GM19452 (cell line): ENCODE measurements at regions not wholly inside any gene's neighbourhood (a gene's known extent, or its start where the extent isn't known, plus 50 kb on each side); places are given as distances from the start of the nearest gene placed in this dataset.

Source experiments
- ATAC-seq: cut with Tn5 transposase; IDR thresholded peaks from one replicate; pipeline ENCODE4 v1.9.1; 2021; ENCODE audit not compliant: unreplicated experiment

- no peak for ATAC-seq
Measured at GRCh38 chr11:93959663-93960062, 61.5 kb upstream of the HEPHL1 start.

GRCh38 chr11:93963072-93963471 is 58.1 kb upstream of the HEPHL1 start:
- no peak for ATAC-seq

DNA sequence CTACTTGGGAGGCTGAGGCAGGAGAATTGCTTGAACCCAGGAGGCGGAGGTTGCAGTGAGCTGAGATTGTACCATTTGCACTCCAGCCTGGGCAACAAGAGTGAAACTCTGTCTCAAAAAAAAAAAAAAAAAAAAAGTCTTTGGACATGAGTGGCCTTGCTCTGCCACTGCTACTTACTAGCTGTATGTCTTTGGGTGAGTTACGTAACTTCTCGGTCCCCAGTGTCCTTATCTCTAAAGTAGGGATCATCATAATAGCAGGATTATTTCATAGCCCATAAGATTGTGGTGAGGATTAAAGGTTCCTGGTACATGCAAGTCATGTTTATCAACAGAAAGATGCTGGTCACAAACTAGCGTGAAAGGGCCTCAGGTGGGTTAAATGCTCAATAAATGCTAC is 53.9 kb upstream of the HEPHL1 start:
- no peak for ATAC-seq

DNA sequence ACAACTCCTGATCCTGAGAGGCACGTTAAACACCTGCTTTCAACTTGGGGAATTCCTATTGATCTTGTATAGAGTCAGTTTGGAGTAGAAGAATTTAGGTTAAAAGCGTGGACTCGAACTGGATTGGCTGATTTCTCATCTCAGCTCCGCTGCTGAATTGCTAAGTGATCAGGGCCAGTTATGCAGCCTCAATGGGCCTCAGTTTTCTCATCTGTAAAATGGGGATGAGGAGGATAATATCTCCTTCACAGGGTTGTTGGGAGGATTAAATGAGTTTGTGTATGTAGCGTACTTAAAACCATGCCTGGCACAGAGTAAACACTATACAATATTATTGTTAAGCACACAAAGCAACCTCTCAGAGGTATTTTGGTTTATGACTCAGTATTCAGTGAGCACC is 53.2 kb upstream of the HEPHL1 start:
- ATAC-seq = no peak

DNA sequence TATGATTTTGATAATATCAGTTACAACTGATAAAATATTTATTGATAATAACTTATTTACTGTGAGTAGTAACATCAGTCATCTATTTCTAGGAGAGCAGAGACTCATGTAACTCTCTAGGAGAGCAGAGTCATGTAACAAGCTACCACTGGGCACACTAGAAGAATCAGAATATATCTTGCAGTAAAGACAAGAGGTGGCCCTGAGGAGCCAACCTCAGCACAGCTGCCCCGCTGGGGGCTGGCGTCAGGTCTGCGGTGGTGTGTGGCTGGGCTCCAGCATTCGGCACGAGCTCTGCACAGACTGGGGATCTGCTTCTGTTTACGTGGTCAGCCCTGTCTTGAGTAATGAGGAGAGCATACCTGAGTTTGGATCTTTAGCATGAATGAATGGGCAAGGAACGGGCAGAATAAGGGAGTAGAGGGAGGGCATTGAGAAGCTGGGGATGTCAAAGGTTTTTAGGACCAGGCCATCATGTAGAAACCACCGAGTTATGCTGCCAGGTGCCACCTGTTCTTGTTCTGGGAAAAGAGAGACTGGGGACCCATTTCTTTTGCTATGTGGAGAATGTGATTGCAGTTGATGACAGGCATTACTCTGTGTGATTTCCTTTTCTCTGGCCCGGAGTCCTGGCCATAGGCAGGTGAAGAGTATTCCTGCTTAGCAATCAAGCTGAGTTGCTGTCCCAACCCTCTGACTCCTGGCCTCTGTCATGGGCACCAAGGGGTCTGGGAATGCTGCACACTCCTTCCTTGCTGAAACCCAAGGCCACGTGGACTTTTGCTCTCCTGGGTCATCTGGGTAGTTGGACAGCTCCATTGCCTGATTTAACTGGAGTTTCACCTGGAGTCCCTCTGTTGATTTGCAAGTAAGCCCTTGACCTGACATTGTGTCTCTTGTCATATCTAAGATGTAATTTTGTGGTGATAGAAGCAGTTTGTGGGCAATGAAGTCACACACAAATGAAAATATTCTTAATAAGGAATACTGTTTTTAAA is 50.9 kb upstream of the HEPHL1 start:
- ATAC-seq = no peak
